B cell (primary cell): ENCODE measurements at regions not wholly inside any gene's neighbourhood (a gene's known extent, or its start where the extent isn't known, plus 50 kb on each side); places are given as distances from the start of the nearest gene placed in this dataset.

ENCODE experiments used
- ATAC-seq: fragments of 200-7000 bp; cut with Tn5 transposase; one replicate; pipeline ENCODE4 v1.10.0; 2021; ENCODE audit warnings: low read depth, mild to moderate bottlenecking, moderate number of reproducible peaks, moderate library complexity
- CTCF ChIA-PET: fragments of 350-600 bp; sonication (Branson Sonifier 250); formaldehyde crosslinking; loops from one replicate; lab custom pipeline; 2021; ENCODE audit warnings: antibody characterized with exemption, inconsistent platforms; lab: Charles Lee
- POLR2A ChIA-PET: fragments of 350-600 bp; sonication (Branson Sonifier 250); formaldehyde crosslinking; loops from one replicate; lab custom pipeline; 2021; ENCODE audit warnings: antibody characterized with exemption; lab: Charles Lee
- DNase-seq: peaks from one replicate; pipeline ENCODE4 v3.0.0; 2013
- H2AFZ ChIP-seq: 2 replicates; pipeline ENCODE4 v1.6.1; 2012; ENCODE audit warnings: mild to moderate bottlenecking, low read depth, low read length; ENCODE audit not compliant: insufficient read depth, poor library complexity, severe bottlenecking
- H3K27ac ChIP-seq, 2 donors: 1 replicate in 1 of 2; 2 replicates in 1 of 2; pipeline ENCODE4 v1.5.1; 2012 to 2013; ENCODE audit warnings: low read length in 2 of 2, mild to moderate bottlenecking in 2 of 2, moderate library complexity in 1 of 2
- H3K27me3 ChIP-seq, 4 experiments: fragments of 200-600 bp in 1 of 4; sonication (generic) in 1 of 4; replicated peaks in 1 of 4; 1 replicate in 2 of 4; 2 replicates in 2 of 4; pipeline versions ENCODE4 v1.6.1 to v1.7.0; 2013 to 2016; ENCODE audit warnings: low read length in 3 of 4, mild to moderate bottlenecking in 2 of 4, mixed read lengths in 1 of 4, moderate library complexity in 1 of 4; ENCODE audit not compliant: insufficient read depth in 4 of 4, control insufficient read depth in 3 of 4; ENCODE audit errors: control extremely low read depth in 1 of 4
- H3K36me3 ChIP-seq, 2 experiments: replicated peaks in 1 of 2; 1 replicate in 1 of 2; 2 replicates in 1 of 2; pipeline versions ENCODE4 v1.6.1 to v1.7.1; 2013; ENCODE audit warnings: low read length in 1 of 2; ENCODE audit not compliant: insufficient read depth in 2 of 2, control insufficient read depth in 1 of 2; ENCODE audit errors: control extremely low read depth in 1 of 2, extremely low read depth in 1 of 2
- H3K4me1 ChIP-seq, 2 donors: fragments of 200-600 bp in 1 of 2; sonication (generic) in 1 of 2; 1 replicate in 1 of 2; 2 replicates in 1 of 2; pipeline versions ENCODE4 v1.5.1 to v1.6.1; 2013 to 2017; ENCODE audit warnings: low read length in 2 of 2; ENCODE audit not compliant: control insufficient read depth in 2 of 2, insufficient read depth in 2 of 2
- H3K4me2 ChIP-seq: replicated peaks from 2 replicates; pipeline ENCODE3; 2012; ENCODE audit warnings: mild to moderate bottlenecking, low read depth, low read length; ENCODE audit not compliant: poor library complexity, severe bottlenecking
- H3K4me3 ChIP-seq, 5 experiments: fragments of 200-600 bp in 1 of 5; sonication (generic) in 1 of 5; 1 replicate in 3 of 5; 2 replicates in 2 of 5; pipeline versions ENCODE4 v1.5.1 to v1.7.0; 2011 to 2016; ENCODE audit warnings: low read length in 4 of 5, mild to moderate bottlenecking in 4 of 5, low read depth in 2 of 5, control low read depth in 1 of 5, moderate library complexity in 1 of 5; ENCODE audit not compliant: insufficient read depth in 1 of 5; ENCODE audit errors: control extremely low read depth in 1 of 5, extremely low read depth in 1 of 5
- H3K79me2 ChIP-seq: fragments of 200-600 bp; sonication (generic); one replicate; pipeline ENCODE4 v1.6.0; 2016; ENCODE audit warnings: low read length; ENCODE audit not compliant: control insufficient read depth, insufficient read depth
- H3K9ac ChIP-seq: fragments of 200-600 bp; sonication (generic); 2 replicates; pipeline ENCODE4 v1.6.1; 2017; ENCODE audit warnings: mild to moderate bottlenecking, low read length, moderate library complexity
- H3K9me3 ChIP-seq, 3 donors: one replicate each; pipeline versions ENCODE4 v1.6.1 to v1.7.1; 2013; ENCODE audit warnings: low read length in 2 of 3; ENCODE audit not compliant: control insufficient read depth in 2 of 3, insufficient read depth in 1 of 3; ENCODE audit errors: control extremely low read depth in 1 of 3
- H4K20me1 ChIP-seq: 2 replicates; pipeline ENCODE4 v1.6.0; 2012; ENCODE audit warnings: mild to moderate bottlenecking, low read length; ENCODE audit not compliant: insufficient read depth, control insufficient read depth, poor library complexity, severe bottlenecking
- H3K27ac Mint-ChIP-seq: one replicate; pipeline ENCODE4 v1.8.0; 2021; ENCODE audit warnings: mixed read lengths
- H3K27me3 Mint-ChIP-seq: one replicate; pipeline ENCODE4 v1.8.0; 2021; ENCODE audit warnings: mixed read lengths
- H3K4me1 Mint-ChIP-seq: one replicate; pipeline ENCODE4 v1.8.0; 2021; ENCODE audit warnings: mixed read lengths
- H3K4me3 Mint-ChIP-seq: one replicate; pipeline ENCODE4 v1.8.0; 2021; ENCODE audit warnings: mixed read lengths
- H3K9me3 Mint-ChIP-seq: one replicate; pipeline ENCODE4 v1.8.0; 2022; ENCODE audit warnings: mixed read lengths; ENCODE audit not compliant: insufficient read depth
- EZH2 ChIP-seq: IDR thresholded peaks from 2 replicates; pipeline ENCODE4 v1.6.1; 2012; ENCODE audit warnings: borderline replicate concordance, low read depth, mild to moderate bottlenecking, moderate library complexity, low read length; ENCODE audit not compliant: insufficient read depth, poor library complexity, severe bottlenecking
- WGBS: methylation state at CpG from one replicate; pipeline ENCODE4 v1.1.5; 2013; ENCODE audit warnings: missing lambda C conversion rate; ENCODE audit not compliant: insufficient coverage; 5-methylcytosine and 5-hydroxymethylcytosine counted together
- intact Hi-C: fragments of 100-400 bp; cut with micrococcal nuclease; formaldehyde crosslinking; loops from one replicate; pipeline ENCODE4 v1.10.0; 2022
- TF ChIP-seq, protein P1 (sequence below): fragments of 200-600 bp; IDR thresholded peaks from one replicate; pipeline ENCODE4 v1.8.0; 2022; ENCODE audit warnings: antibody characterized with exemption, mild to moderate bottlenecking

- H3K27me3 ChIP-seq: no peaks in the 10 kb centered on the region
- H3K4me3 ChIP-seq: no peak overlapping the region
- peaks cover 7% of the 10 kb centered on the region for H3K9me3 Mint-ChIP-seq
- no peak for ATAC-seq
- H3K9me3 ChIP-seq: no peaks in the 10 kb centered on the region
- no peaks in the 10 kb centered on the region for H3K27me3 Mint-ChIP-seq
- no peaks in the 10 kb centered on the region for H3K4me1 ChIP-seq
- intact Hi-C loops: no loop called here
- H3K9ac ChIP-seq: no peak overlapping the region
- ChIA-PET CTCF (interaction anchor here (0.7 to 2.8 kb wide), 3 partner anchors 388 to 1001 kb away, joined by 3 to 11 read pairs (median 6); no protein-coding TSS in a partner anchor), POLR2A (no interaction called here)
- no peak for TF ChIP-seq EZH2
- TF ChIP-seq, protein P1, sequence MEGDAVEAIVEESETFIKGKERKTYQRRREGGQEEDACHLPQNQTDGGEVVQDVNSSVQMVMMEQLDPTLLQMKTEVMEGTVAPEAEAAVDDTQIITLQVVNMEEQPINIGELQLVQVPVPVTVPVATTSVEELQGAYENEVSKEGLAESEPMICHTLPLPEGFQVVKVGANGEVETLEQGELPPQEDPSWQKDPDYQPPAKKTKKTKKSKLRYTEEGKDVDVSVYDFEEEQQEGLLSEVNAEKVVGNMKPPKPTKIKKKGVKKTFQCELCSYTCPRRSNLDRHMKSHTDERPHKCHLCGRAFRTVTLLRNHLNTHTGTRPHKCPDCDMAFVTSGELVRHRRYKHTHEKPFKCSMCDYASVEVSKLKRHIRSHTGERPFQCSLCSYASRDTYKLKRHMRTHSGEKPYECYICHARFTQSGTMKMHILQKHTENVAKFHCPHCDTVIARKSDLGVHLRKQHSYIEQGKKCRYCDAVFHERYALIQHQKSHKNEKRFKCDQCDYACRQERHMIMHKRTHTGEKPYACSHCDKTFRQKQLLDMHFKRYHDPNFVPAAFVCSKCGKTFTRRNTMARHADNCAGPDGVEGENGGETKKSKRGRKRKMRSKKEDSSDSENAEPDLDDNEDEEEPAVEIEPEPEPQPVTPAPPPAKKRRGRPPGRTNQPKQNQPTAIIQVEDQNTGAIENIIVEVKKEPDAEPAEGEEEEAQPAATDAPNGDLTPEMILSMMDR: no peak
- no peak overlapping the region for H3K27ac ChIP-seq
- H3K4me3 Mint-ChIP-seq: no peak overlapping the region
- no peak for DNase-seq
- H4K20me1 ChIP-seq: no peaks in the 10 kb centered on the region
- H3K79me2 ChIP-seq: no peaks in the 10 kb centered on the region
- H3K4me2 ChIP-seq: no peak overlapping the region
- no peak overlapping the region for H2AFZ ChIP-seq
- WGBS: no CpG with 5 or more reads among the region's 1 CpG
- no peaks in the 10 kb centered on the region for H3K4me1 Mint-ChIP-seq
- no peak overlapping the region for H3K27ac Mint-ChIP-seq
- H3K36me3 ChIP-seq: no peaks in the 10 kb centered on the region
Observed at GRCh38 chr1:60850084-60850483, 232.3 kb upstream of the NFIA start.

DNA sequence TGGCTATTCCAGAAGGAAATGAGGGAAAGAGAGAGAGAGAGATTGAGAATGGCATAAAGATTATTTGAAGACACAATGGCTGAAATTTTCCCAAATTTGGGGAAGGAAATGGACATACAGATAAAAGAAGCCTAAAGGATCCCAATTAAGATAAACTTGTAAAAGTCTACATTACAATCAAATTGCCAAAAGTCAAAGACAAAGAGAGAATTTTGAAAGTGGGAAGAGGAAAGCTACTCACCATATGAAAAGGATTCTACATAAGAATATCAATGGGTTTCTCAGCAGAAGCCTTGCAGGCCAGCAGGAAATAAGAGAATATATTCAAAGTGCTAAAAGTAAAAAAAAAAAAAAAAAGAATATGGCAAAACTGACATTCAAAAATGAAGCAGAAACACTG, 233.0 kb upstream of the NFIA start:
- intact Hi-C loops: loop anchor here (2.0 kb wide), 1 partner anchor 603 kb away; no protein-coding TSS in a partner anchor
- ChIA-PET CTCF (interaction anchor here (0.7 to 2.8 kb wide), 2 partner anchors 389 to 604 kb away, joined by 6 to 11 read pairs; no protein-coding TSS in a partner anchor), POLR2A (no interaction called here)
- no peak for DNase-seq
- Histone ChIP-seq H3K9me3 (no peaks in the 10 kb centered on the region), H3K4me1 (no peaks in the 10 kb centered on the region), H3K36me3 (no peaks in the 10 kb centered on the region), H4K20me1 (no peaks in the 10 kb centered on the region), H3K4me2 (no peak overlapping the region), H3K27me3 (no peaks in the 10 kb centered on the region), H3K9ac (no peak overlapping the region), H3K27ac (no peak overlapping the region), H3K79me2 (no peaks in the 10 kb centered on the region), H3K4me3 (no peak overlapping the region), H2AFZ (no peak overlapping the region)
- no peak for ATAC-seq
- TF ChIP-seq, protein P1: no peak
- TF ChIP-seq EZH2: no peak
- no peaks in the 10 kb centered on the region for H3K4me1 Mint-ChIP-seq
- peaks cover 3% of the 10 kb centered on the region for H3K27me3 Mint-ChIP-seq
- H3K9me3 Mint-ChIP-seq: peaks cover 12% of the 10 kb centered on the region
- H3K27ac Mint-ChIP-seq: no peak overlapping the region
- no peak overlapping the region for H3K4me3 Mint-ChIP-seq
